Heart right ventricle (tissue), 16 donors: ENCODE measurements at regions not wholly inside any gene's neighbourhood (a gene's known extent, or its start where the extent isn't known, plus 50 kb on each side); places are given as distances from the start of the nearest gene placed in this dataset.

Experiments used
- ATAC-seq, 8 donors: fragments of 200-7000 bp; cut with Tn5 transposase; one replicate each; pipeline ENCODE4 v1.9.1; 2020; ENCODE audit warnings: mild to moderate bottlenecking in 8 of 8, moderate library complexity in 8 of 8, moderate number of reproducible peaks in 1 of 8
- DNase-seq, 2 donors: peaks; one replicate each; pipeline ENCODE4 v3.0.0-alpha.2; 2020
- H3K27ac ChIP-seq, 10 donors: fragments of 200-600 bp; sonication (generic) in 2 of 10; one replicate each; pipeline versions ENCODE4 v1.5.0 to v1.8.0; 2020 to 2022; ENCODE audit warnings: mild to moderate bottlenecking in 3 of 10
- H3K27me3 ChIP-seq, 7 donors: fragments of 200-600 bp; one replicate each; pipeline ENCODE4 v1.8.0; 2021 to 2022; ENCODE audit warnings: mild to moderate bottlenecking in 2 of 7
- H3K36me3 ChIP-seq, 9 donors: fragments of 200-600 bp; sonication (generic) in 1 of 9; one replicate each; pipeline versions ENCODE4 v1.5.0 to v1.8.0; 2020 to 2022; ENCODE audit warnings: mild to moderate bottlenecking in 2 of 9
- H3K4me1 ChIP-seq, 9 donors: fragments of 200-600 bp; sonication (generic) in 1 of 9; one replicate each; pipeline versions ENCODE4 v1.5.0 to v1.8.0; 2020 to 2022; ENCODE audit warnings: mild to moderate bottlenecking in 4 of 9
- H3K4me3 ChIP-seq, 10 donors: fragments of 200-600 bp; sonication (generic) in 2 of 10; one replicate each; pipeline versions ENCODE4 v1.5.0 to v1.8.0; 2020 to 2022; ENCODE audit warnings: mild to moderate bottlenecking in 7 of 10, moderate library complexity in 2 of 10
- H3K9me3 ChIP-seq, 11 donors: fragments of 200-600 bp in 10 of 11; sonication (generic) in 2 of 11; one replicate each; pipeline versions ENCODE4 v1.5.0 to v1.8.0; 2013 to 2022; ENCODE audit warnings: mild to moderate bottlenecking in 2 of 11, control low read depth in 1 of 11, moderate library complexity in 1 of 11
- CTCF ChIP-seq, 9 donors: fragments of 200-600 bp; sonication (generic) in 2 of 9; IDR thresholded peaks; one replicate each; pipeline versions ENCODE4 v1.5.0 to v1.8.0; 2021 to 2022; ENCODE audit warnings: antibody characterized with exemption in 9 of 9, mild to moderate bottlenecking in 5 of 9, moderate library complexity in 1 of 9
- WGBS, 2 donors: extraction: QIAGEN DNeasy Blood & Tissue Kit; methylation state at CpG; one replicate each; pipeline ENCODE4 v1.1.7; 2013; ENCODE audit warnings: inconsistent platforms in 1 of 2; 5-methylcytosine and 5-hydroxymethylcytosine counted together
- intact Hi-C, 10 donors: fragments of 100-400 bp; cut with DNase I; formaldehyde crosslinking; loops; one replicate each; pipeline versions ENCODE4 v1.11.1 to v1.14.2; 2022
- donor health status: Arrhythmogenic right ventricular cardiomyopathy.
- donor health status: ischemic (EF 13 %, LVEDD 7.1; RV severe dilation, severe dysfunction).
- donor health status: healthy with polysubstance abuse.
- donor health status: DM: no; HTN: yes; CAD: no.
- donor health status: DM: no; HTN: no; CAD: no.
- donor health status: ischemic (EF 25% LVEDD 6.9; RV normal size, moderate dysfunction).
- donor health status: ischemic (EF 25% LVEDD 5.7; RV mildly dilated, moderate dysfunction).
- donor health status: healthy.
- donor health status: DM: yes; HTN: yes; CAD: no.
- donor health status: Ischemic cardiomyopathy.
- donor health status: ischemic (EF 35%, LVEDD 5.7; RV mildly dilated, moderate dysfunction).
- donor health status: nonischemic (EF 11% LVEDD 7.7; RV severe dilation, severe dysfunction).
- donor health status: DM: yes; HTN: yes; CAD: no.
- donor health status: PGD.
- donor health status: ischemic (EF 29% LVEDD 5.4; RV normal size, mild dysfunction).
- donor health status: nonischemic (EF 23%, LVEDD 6.1; RV moderate dilation, normal function).

DNA sequence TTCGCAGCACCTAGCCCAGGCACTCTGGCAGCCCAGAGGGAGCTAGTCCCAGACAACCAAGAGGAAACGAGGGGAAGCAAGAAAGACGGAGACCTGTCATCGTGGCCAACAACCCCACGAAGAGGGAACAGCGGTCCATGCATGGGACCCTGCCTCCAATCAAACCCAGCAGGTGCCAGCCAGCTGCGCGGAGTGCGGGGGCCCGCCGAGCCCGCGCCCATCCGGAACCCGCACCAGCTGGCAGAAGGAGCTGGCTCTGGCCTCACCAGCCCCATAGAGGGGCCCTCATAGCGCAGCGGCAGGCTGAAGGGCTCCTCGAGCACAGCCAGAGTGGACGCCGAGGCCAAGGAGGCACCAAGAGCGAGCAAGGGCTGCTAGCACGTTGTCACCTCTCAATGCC, 332.4 kb upstream of the MAGEB18 start:
- ATAC-seq (no peak), DNase-seq (no peak)
- H3K9me3 ChIP-seq, result no peaks in the 10 kb centered on the region
- H3K4me3 ChIP-seq, result no peak overlapping the region
- 93 to 94% methylated on average over 14 to 22 of the region's 22 CpGs for WGBS, 2 donors
- no peaks in the 10 kb centered on the region for H3K4me1 ChIP-seq
- TF ChIP-seq CTCF (IDR thresholded peaks at IDR 0.05), result no peak
- no peak overlapping the region for H3K27ac ChIP-seq
- intact Hi-C loops, result no loop called here
- H3K36me3 ChIP-seq, result no peaks in the 10 kb centered on the region
- H3K27me3 ChIP-seq, result no peaks in the 10 kb centered on the region

DNA sequence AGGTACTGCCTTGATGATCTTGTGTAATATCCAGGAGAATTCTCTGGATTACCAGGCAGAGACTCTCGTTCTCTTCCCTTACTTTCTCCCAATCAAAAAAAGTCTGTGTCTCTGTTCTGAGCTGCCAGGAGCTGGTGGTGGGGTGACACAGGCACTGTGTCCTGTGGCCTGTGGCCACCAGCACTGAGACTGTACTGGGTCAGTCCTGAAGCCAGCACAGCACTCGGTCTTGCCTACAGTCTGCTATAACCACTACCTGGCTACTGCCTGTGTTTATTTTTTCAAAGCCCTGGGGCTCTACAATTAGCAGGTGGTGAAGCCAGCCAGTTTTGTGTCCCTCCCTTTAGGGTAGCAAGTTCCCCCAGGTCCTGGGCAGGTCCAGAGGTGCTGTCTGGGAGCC, 331.1 kb upstream of the MAGEB18 start:
- 38 to 77% methylated on average over 2 of the region's 2 CpGs for WGBS, 2 donors
- no peak for ATAC-seq
- H3K36me3 ChIP-seq, result no peaks in the 10 kb centered on the region
- H3K4me3 ChIP-seq, result no peak overlapping the region
- H3K9me3 ChIP-seq, result no peaks in the 10 kb centered on the region
- no peaks in the 10 kb centered on the region for H3K4me1 ChIP-seq
- no peak for TF ChIP-seq CTCF (IDR thresholded peaks at IDR 0.05)
- H3K27me3 ChIP-seq, result no peaks in the 10 kb centered on the region
- no peak for DNase-seq
- H3K27ac ChIP-seq, result no peak overlapping the region
- intact Hi-C loops, result no loop called here

DNA sequence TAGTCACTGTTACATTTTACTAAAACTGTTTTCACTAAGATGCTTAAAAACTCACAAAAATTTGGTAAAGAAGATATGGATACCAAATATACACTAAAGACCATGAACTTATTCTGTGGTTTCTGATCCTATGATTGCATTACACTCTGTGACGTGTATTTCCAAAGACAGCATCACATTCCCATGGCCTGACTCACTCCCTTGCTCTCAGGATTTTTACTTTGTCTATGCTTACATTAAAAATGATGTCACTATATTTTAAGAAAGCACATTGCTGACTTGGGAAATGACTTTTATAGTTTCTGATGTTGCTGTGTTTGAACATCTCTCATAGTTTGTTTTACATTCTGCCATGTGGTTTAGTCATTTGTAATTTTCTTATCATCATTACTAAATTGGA, 327.9 kb upstream of the MAGEB18 start:
- Histone ChIP-seq H3K27me3 (no peaks in the 10 kb centered on the region), H3K4me3 (no peak overlapping the region), H3K9me3 (no peaks in the 10 kb centered on the region), H3K4me1 (no peaks in the 10 kb centered on the region), H3K27ac (no peak overlapping the region), H3K36me3 (no peaks in the 10 kb centered on the region)
- WGBS, 2 donors, result 47 to 70% methylated on average over 1 of the region's 1 CpG
- DNase-seq, result no peak
- intact Hi-C loops, result no loop called here
- no peak for ATAC-seq
- no peak for TF ChIP-seq CTCF (IDR thresholded peaks at IDR 0.05)

- H3K27ac ChIP-seq, result no peak overlapping the region
- WGBS, 2 donors, result 87 to 88% methylated on average over 3 of the region's 3 CpGs
- H3K4me1 ChIP-seq, result no peaks in the 10 kb centered on the region
- intact Hi-C loops, result no loop called here
- no peak for ATAC-seq
- no peaks in the 10 kb centered on the region for H3K27me3 ChIP-seq
- no peak for DNase-seq
- no peaks in the 10 kb centered on the region for H3K36me3 ChIP-seq
- no peak overlapping the region for H3K4me3 ChIP-seq
- H3K9me3 ChIP-seq, result no peaks in the 10 kb centered on the region
- TF ChIP-seq CTCF (IDR thresholded peaks at IDR 0.05), result no peak
Observed at GRCh38 chrX:25819879-25820278, 318.3 kb upstream of the MAGEB18 start.

DNA sequence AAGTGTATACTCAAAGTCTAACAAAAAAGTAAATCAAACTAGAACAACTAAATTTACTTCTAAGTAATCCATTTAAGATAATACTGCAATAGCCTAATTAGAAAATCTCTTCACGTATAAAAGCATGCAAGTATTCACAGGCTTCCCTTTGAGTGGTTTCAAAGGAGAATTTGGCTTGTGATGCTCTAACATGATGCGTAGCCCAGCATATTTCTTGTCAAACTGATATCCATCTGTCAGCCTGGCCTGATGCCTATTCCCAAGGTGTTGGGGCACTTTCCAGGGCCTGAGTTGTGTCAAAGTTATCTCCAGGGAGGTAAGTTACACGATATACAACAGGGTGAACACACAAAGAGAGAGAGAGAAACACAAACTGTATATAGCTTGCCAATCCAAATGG, 287.0 kb upstream of the MAGEB18 start:
- WGBS, 2 donors, result 11 to 14% methylated on average over 3 of the region's 3 CpGs
- Histone ChIP-seq H3K36me3 (no peaks in the 10 kb centered on the region), H3K4me1 (peaks cover 0 to 9% (median 0%) of the 10 kb centered on the region in 9 donors), H3K27ac (no peak overlapping the region), H3K9me3 (no peaks in the 10 kb centered on the region), H3K4me3 (no peak overlapping the region), H3K27me3 (peaks cover 0 to 6% (median 0%) of the 10 kb centered on the region in 7 donors)
- intact Hi-C loops, result loop anchor here in 1 of 10 donors (5.0 kb wide), 1 partner anchor 1601 kb away; no protein-coding TSS in a partner anchor
- TF ChIP-seq CTCF (IDR thresholded peaks at IDR 0.05), result no peak
- no peak for DNase-seq
- ATAC-seq, result no peak
